H1 (cell line): ENCODE measurements at regions not wholly inside any gene's neighbourhood (a gene's known extent, or its start where the extent isn't known, plus 50 kb on each side); places are given as distances from the start of the nearest gene placed in this dataset.

Experiments used
- RFX5 ChIP-seq: IDR thresholded peaks from 2 replicates; pipeline ENCODE4 v1.6.1; 2011; ENCODE audit warnings: low read depth, low read length, improper control_type of control experiment, borderline replicate concordance
- TF ChIP-seq, protein P1 (sequence below): IDR thresholded peaks from 2 replicates; pipeline ENCODE4 v1.6.1; 2012; ENCODE audit warnings: inconsistent platforms
- TF ChIP-seq, protein P2 (sequence below), 3 experiments: IDR thresholded peaks; 1 replicate in 2 of 3; 2 replicates in 1 of 3; pipeline versions ENCODE4 v1.5.1 to v1.6.1; 2011; ENCODE audit warnings: low read length in 3 of 3, mild to moderate bottlenecking in 3 of 3, inconsistent platforms in 2 of 3, low read depth in 1 of 3, moderate library complexity in 1 of 3; ENCODE audit not compliant: insufficient read depth in 1 of 3; ENCODE audit errors: control extremely low read depth in 1 of 3

DNA sequence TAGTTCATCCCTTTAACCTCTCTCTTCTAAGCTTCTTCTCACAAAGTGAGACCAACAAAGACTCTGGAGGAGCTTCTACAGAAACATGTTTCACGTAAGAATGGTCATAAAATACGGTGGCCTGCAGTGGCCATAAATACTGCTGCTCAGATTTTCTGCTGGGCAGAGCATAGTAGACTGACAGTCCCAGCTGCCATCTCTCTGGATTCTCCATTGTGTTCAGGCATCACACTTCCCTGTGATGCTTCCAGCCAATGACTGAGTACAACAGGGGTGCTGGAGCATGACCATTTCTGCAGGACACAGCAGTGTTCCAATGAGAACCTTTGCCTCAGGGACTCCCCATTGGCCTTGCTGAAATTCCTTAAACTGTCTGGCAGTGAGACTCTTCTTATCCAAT, 392.6 kb downstream of the MMUT start:
- no peak for TF ChIP-seq RFX5
- TF ChIP-seq, protein P1, sequence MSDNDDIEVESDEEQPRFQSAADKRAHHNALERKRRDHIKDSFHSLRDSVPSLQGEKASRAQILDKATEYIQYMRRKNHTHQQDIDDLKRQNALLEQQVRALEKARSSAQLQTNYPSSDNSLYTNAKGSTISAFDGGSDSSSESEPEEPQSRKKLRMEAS = no peak
- TF ChIP-seq, protein P2, sequence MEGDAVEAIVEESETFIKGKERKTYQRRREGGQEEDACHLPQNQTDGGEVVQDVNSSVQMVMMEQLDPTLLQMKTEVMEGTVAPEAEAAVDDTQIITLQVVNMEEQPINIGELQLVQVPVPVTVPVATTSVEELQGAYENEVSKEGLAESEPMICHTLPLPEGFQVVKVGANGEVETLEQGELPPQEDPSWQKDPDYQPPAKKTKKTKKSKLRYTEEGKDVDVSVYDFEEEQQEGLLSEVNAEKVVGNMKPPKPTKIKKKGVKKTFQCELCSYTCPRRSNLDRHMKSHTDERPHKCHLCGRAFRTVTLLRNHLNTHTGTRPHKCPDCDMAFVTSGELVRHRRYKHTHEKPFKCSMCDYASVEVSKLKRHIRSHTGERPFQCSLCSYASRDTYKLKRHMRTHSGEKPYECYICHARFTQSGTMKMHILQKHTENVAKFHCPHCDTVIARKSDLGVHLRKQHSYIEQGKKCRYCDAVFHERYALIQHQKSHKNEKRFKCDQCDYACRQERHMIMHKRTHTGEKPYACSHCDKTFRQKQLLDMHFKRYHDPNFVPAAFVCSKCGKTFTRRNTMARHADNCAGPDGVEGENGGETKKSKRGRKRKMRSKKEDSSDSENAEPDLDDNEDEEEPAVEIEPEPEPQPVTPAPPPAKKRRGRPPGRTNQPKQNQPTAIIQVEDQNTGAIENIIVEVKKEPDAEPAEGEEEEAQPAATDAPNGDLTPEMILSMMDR (IDR thresholded peaks at IDR 0.05; ENCODE audit: control extremely low read depth in 1 of 3, insufficient read depth in 1 of 3, low read depth in 1 of 3, low read length in 3 of 3) = no peak
